Psoas muscle (tissue), 7 donors: ENCODE measurements at regions not wholly inside any gene's neighbourhood (a gene's known extent, or its start where the extent isn't known, plus 50 kb on each side); places are given as distances from the start of the nearest gene placed in this dataset.

Experiments used
- ATAC-seq, 4 donors: fragments of 200-7000 bp; cut with Tn5 transposase; one replicate each; pipeline ENCODE4 v1.9.1; 2020; ENCODE audit warnings: moderate library complexity in 3 of 4, mild to moderate bottlenecking in 2 of 4
- DNase-seq, 2 donors: peaks; one replicate each; pipeline ENCODE4 v3.0.0-alpha.2; 2020
- H3K27ac ChIP-seq: fragments of 200-600 bp; one replicate; pipeline ENCODE4 v1.8.0; 2022
- H3K27me3 ChIP-seq, 3 donors: fragments of 200-600 bp in 1 of 3; one replicate each; pipeline versions ENCODE4 v1.6.1 to v1.8.0; 2013 to 2022; ENCODE audit warnings: low read length in 2 of 3, mild to moderate bottlenecking in 2 of 3, moderate library complexity in 1 of 3; ENCODE audit not compliant: insufficient read depth in 3 of 3
- H3K36me3 ChIP-seq, 2 donors: fragments of 200-600 bp in 1 of 2; one replicate each; pipeline versions ENCODE4 v1.6.1 to v1.8.0; 2013 to 2022; ENCODE audit warnings: low read depth in 1 of 2, mild to moderate bottlenecking in 1 of 2, moderate library complexity in 1 of 2; ENCODE audit not compliant: insufficient read depth in 1 of 2
- H3K4me1 ChIP-seq: fragments of 200-600 bp; one replicate; pipeline ENCODE4 v1.8.0; 2022
- H3K4me3 ChIP-seq: fragments of 200-600 bp; one replicate; pipeline ENCODE4 v1.8.0; 2022; ENCODE audit warnings: mild to moderate bottlenecking
- H3K9me3 ChIP-seq: fragments of 200-600 bp; one replicate; pipeline ENCODE4 v1.8.0; 2022
- CTCF ChIP-seq: fragments of 200-600 bp; IDR thresholded peaks from one replicate; pipeline ENCODE4 v1.8.0; 2022; ENCODE audit warnings: antibody characterized with exemption
- WGBS, 3 donors: extraction: QIAGEN DNeasy Blood & Tissue Kit; methylation state at CpG; one replicate each; pipeline versions ENCODE4 v1.1.6 to v1.1.7; 2013; 5-methylcytosine and 5-hydroxymethylcytosine counted together
- intact Hi-C, 2 donors: fragments of 100-400 bp; cut with DNase I; formaldehyde crosslinking; loops; one replicate each; pipeline versions ENCODE4 v1.11.0 to v1.14.2; 2022
- donor health status: healthy with polysubstance abuse.
- donor health status: DM: no; HTN: no; CAD: no; lungs with moderate emphysema.
- donor health status: Bipolar disorder and iron deficiency.
- donor health status: healthy.
- donor health status: DM: yes; HTN: yes; CAD: no.
- donor health status: DM: no; HTN: no; CAD: no.
- donor health status: DM: yes; HTN: yes; CAD: no.

GRCh38 chr11:22556381-22556780 is 69.2 kb downstream of the FANCF start:
- intact Hi-C loops: no loop called here
- ATAC-seq: no peak
- H3K4me1 ChIP-seq: no peaks in the 10 kb centered on the region

GRCh38 chr11:22555881-22556280 is 69.7 kb downstream of the FANCF start:
- H3K27me3 ChIP-seq: no peaks in the 10 kb centered on the region
- no peak overlapping the region for H3K27ac ChIP-seq
- 13 to 36% (median 17%) methylated on average over 1 of the region's 1 CpG for WGBS, 3 donors
- intact Hi-C loops: no loop called here
- H3K4me3 ChIP-seq: no peak overlapping the region
- no peak for TF ChIP-seq CTCF
- no peaks in the 10 kb centered on the region for H3K9me3 ChIP-seq
- no peaks in the 10 kb centered on the region for H3K4me1 ChIP-seq
- ATAC-seq: no peak
- no peak for DNase-seq
- no peaks in the 10 kb centered on the region for H3K36me3 ChIP-seq

More at GRCh38 chr11:22556381-22556780, 69.2 kb downstream of the FANCF start:
- Histone ChIP-seq H3K9me3 (no peaks in the 10 kb centered on the region), H3K27me3 (no peaks in the 10 kb centered on the region), H3K27ac (no peak overlapping the region), H3K36me3 (no peaks in the 10 kb centered on the region), H3K4me3 (no peak overlapping the region)
- TF ChIP-seq CTCF: no peak
- 85 to 92% (median 91%) methylated on average over 2 of the region's 2 CpGs for WGBS, 3 donors
- DNase-seq: no peak

- Histone ChIP-seq H3K27me3 (no peaks in the 10 kb centered on the region), H3K4me1 (no peaks in the 10 kb centered on the region), H3K27ac (no peak overlapping the region), H3K4me3 (no peak overlapping the region), H3K36me3 (no peaks in the 10 kb centered on the region), H3K9me3 (no peaks in the 10 kb centered on the region)
- intact Hi-C loops: no loop called here
- no peak for TF ChIP-seq CTCF
- no peak for DNase-seq
- no peak for ATAC-seq
- 55 to 67% (median 67%) methylated on average over 1 of the region's 1 CpG for WGBS, 3 donors
Observed at GRCh38 chr11:22554221-22554620, 71.4 kb downstream of the FANCF start.

- ATAC-seq (no peak), DNase-seq (no peak)
- intact Hi-C loops: no loop called here
- TF ChIP-seq CTCF: no peak
- 74 to 80% (median 77%) methylated on average over 2 of the region's 2 CpGs for WGBS, 3 donors
- no peaks in the 10 kb centered on the region for H3K4me1 ChIP-seq
- H3K36me3 ChIP-seq: no peaks in the 10 kb centered on the region
- H3K27me3 ChIP-seq: no peaks in the 10 kb centered on the region
- no peak overlapping the region for H3K4me3 ChIP-seq
- no peak overlapping the region for H3K27ac ChIP-seq
- H3K9me3 ChIP-seq: no peaks in the 10 kb centered on the region
Observed at GRCh38 chr11:22552885-22553284, 72.7 kb downstream of the FANCF start.

- H3K27ac ChIP-seq: no peak overlapping the region
- no peaks in the 10 kb centered on the region for H3K36me3 ChIP-seq
- TF ChIP-seq CTCF: no peak
- H3K4me1 ChIP-seq: no peaks in the 10 kb centered on the region
- intact Hi-C loops: no loop called here
- no peak overlapping the region for H3K4me3 ChIP-seq
- DNase-seq: no peak
- no peaks in the 10 kb centered on the region for H3K27me3 ChIP-seq
- 73 to 85% (median 76%) methylated on average over 1 of the region's 1 CpG for WGBS, 3 donors
- ATAC-seq: no peak
- no peaks in the 10 kb centered on the region for H3K9me3 ChIP-seq
Observed at GRCh38 chr11:22546746-22547145, 78.9 kb downstream of the FANCF start.
